ENCODE measurements at regions not wholly inside any gene's neighbourhood (a gene's known extent, or its start where the extent isn't known, plus 50 kb on each side); places are given as distances from the start of the nearest gene placed in this dataset.

GRCh38 chr5:112475747-112476365 is 56.8 kb upstream of the EPB41L4A start:
- no peak for TF ChIP-seq CTCF (IDR thresholded peaks at IDR 0.05)
- no peak for TF ChIP-seq POLR2A (IDR thresholded peaks at IDR 0.05)
